Thyroid gland (tissue), 4 donors: ENCODE measurements at regions not wholly inside any gene's neighbourhood (a gene's known extent, or its start where the extent isn't known, plus 50 kb on each side); places are given as distances from the start of the nearest gene placed in this dataset.

ENCODE experiments used
- DNase-seq, 2 donors: peaks; one replicate each; pipeline ENCODE4 v3.0.0-alpha.2; 2019
- H3K27ac ChIP-seq, 3 donors: fragments of 200-600 bp; sonication (generic); 1 replicate in 2 of 3; 2 replicates in 1 of 3; pipeline ENCODE4 v1.5.1; 2016 to 2019; ENCODE audit warnings: mild to moderate bottlenecking in 1 of 3, moderate library complexity in 1 of 3
- H3K27me3 ChIP-seq: fragments of 200-600 bp; sonication (generic); one replicate; pipeline ENCODE4 v1.5.1; 2019
- H3K36me3 ChIP-seq, 2 donors: fragments of 200-600 bp; sonication (generic); one replicate each; pipeline ENCODE4 v1.5.1; 2016 to 2019
- H3K4me1 ChIP-seq, 2 donors: fragments of 200-600 bp; sonication (generic); one replicate each; pipeline ENCODE4 v1.5.1; 2017 to 2019
- H3K4me3 ChIP-seq, 3 donors: fragments of 200-600 bp; sonication (generic); replicated peaks in 1 of 3; 1 replicate in 2 of 3; 2 replicates in 1 of 3; pipeline ENCODE4 v1.5.1; 2016; ENCODE audit warnings: mild to moderate bottlenecking in 1 of 3
- H3K9me3 ChIP-seq: fragments of 200-600 bp; sonication (generic); one replicate; pipeline ENCODE4 v1.5.1; 2017
- CTCF ChIP-seq, 6 experiments: fragments of 200-600 bp in 3 of 6; fragments of 450-650 bp in 3 of 6; sonication (generic) in 3 of 6; IDR thresholded peaks; one replicate each; pipeline ENCODE4 v1.5.1; 2016 to 2019; ENCODE audit warnings: antibody characterized with exemption in 6 of 6, mild to moderate bottlenecking in 2 of 6, inconsistent platforms in 1 of 6, moderate library complexity in 1 of 6
- POLR2A ChIP-seq, 2 donors: fragments of 450-650 bp; IDR thresholded peaks; one replicate each; pipeline ENCODE4 v1.6.1; 2017; ENCODE audit warnings: antibody characterized with exemption in 2 of 2, mild to moderate bottlenecking in 2 of 2, moderate library complexity in 1 of 2
- WGBS, 2 donors: methylation state at CpG; one replicate each; pipeline ENCODE4 v1.1.5; 2017; 5-methylcytosine and 5-hydroxymethylcytosine counted together
- intact Hi-C: fragments of 100-400 bp; cut with DNase I; formaldehyde crosslinking; loops from one replicate; pipeline ENCODE4 v1.15.1; 2023

GRCh38 chr6:141965016-141965545 is 167.6 kb upstream of the GJE1 start:
- Histone ChIP-seq H3K4me3 (no peak overlapping the region), H3K27ac (no peak overlapping the region), H3K4me1 (no peaks in the 10 kb centered on the region), H3K27me3 (no peaks in the 10 kb centered on the region), H3K9me3 (no peaks in the 10 kb centered on the region), H3K36me3 (no peaks in the 10 kb centered on the region)
- intact Hi-C loops: no loop called here
- DNase-seq: no peak
- WGBS, 2 donors: 65 to 70% methylated on average over 2 of the region's 2 CpGs
- TF ChIP-seq CTCF (IDR thresholded peaks at IDR 0.05) (no peak), POLR2A (IDR thresholded peaks at IDR 0.05) (no peak)

DNA sequence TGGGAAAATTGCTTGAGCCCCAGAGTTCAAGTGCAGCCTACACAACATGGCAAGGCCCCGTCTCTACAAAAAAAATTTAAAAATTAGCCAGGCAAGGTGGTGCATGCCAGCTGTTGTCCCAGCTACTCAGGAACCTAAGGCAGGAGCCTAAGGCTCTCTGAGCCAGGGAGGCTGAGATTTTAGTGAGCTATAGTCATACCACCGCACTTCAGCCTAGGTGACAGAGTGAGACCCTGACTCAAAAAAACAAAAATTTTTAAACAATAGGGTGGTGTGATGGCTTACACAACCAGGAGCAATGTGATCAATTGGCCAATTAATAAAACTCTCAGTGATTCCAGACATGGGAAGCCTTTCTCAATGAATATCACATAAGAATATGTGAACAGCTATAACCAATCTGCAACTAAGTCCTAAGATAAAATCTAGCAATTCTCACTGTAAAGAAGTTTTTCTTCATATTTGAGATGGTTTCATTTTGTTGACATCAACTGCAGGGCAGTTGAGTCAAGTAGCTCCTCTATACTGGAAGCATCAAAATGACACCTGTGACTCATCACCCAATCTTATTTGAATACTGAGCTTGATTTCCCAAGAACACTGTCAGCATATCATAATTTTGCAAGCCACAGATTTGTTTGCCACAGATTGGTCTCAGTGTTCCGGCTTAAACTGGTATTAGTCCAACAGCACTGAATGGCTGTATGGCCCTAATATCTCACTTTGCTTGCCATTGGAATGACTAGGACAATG is 169.0 kb upstream of the GJE1 start:
- no peak overlapping the region for H3K4me3 ChIP-seq
- no peak overlapping the region for H3K27ac ChIP-seq
- H3K9me3 ChIP-seq: no peaks in the 10 kb centered on the region
- intact Hi-C loops: no loop called here
- H3K4me1 ChIP-seq: no peaks in the 10 kb centered on the region
- H3K27me3 ChIP-seq: no peaks in the 10 kb centered on the region
- no peak for DNase-seq
- TF ChIP-seq CTCF (IDR thresholded peaks at IDR 0.05): no peak
- TF ChIP-seq POLR2A (IDR thresholded peaks at IDR 0.05): no peak
- 85 to 89% methylated on average over 3 of the region's 3 CpGs for WGBS, 2 donors
- H3K36me3 ChIP-seq: no peaks in the 10 kb centered on the region

- no peaks in the 10 kb centered on the region for H3K27me3 ChIP-seq
- WGBS, 2 donors: 55 to 60% methylated on average over 4 of the region's 4 CpGs
- no peaks in the 10 kb centered on the region for H3K36me3 ChIP-seq
- no peaks in the 10 kb centered on the region for H3K4me1 ChIP-seq
- no peak overlapping the region for H3K27ac ChIP-seq
- no peak for TF ChIP-seq CTCF (IDR thresholded peaks at IDR 0.05)
- no peak for TF ChIP-seq POLR2A (IDR thresholded peaks at IDR 0.05)
- no peak for DNase-seq
- no peak overlapping the region for H3K4me3 ChIP-seq
- intact Hi-C loops: no loop called here
- no peaks in the 10 kb centered on the region for H3K9me3 ChIP-seq
Measured at GRCh38 chr6:141957271-141957670, 175.5 kb upstream of the GJE1 start.

DNA sequence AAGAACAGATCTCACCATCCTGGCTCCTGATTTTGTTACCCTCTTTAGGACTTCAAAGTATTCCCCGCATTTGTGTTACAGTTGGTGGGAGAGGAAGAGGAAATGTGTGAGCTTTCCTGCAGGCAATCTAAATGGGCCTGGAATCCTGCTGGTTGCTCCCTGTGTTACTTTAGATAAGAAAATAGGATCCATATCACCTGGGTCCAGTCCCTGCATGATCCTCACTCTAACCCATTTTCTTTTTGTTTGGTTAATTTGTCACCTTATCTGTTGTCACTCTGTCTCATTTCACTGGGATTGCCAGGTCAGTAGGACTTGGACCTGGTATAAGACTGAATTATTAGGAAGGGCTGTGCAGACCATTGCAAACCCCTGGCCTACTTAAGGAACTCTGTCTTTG is 175.9 kb upstream of the GJE1 start:
- TF ChIP-seq CTCF (IDR thresholded peaks at IDR 0.05) (no peak), POLR2A (IDR thresholded peaks at IDR 0.05) (no peak)
- H3K4me3 ChIP-seq: no peak overlapping the region
- WGBS, 2 donors: 47 to 48% methylated on average over 1 of the region's 1 CpG
- no peak for DNase-seq
- H3K9me3 ChIP-seq: no peaks in the 10 kb centered on the region
- H3K27me3 ChIP-seq: no peaks in the 10 kb centered on the region
- no peak overlapping the region for H3K27ac ChIP-seq
- intact Hi-C loops: no loop called here
- H3K36me3 ChIP-seq: no peaks in the 10 kb centered on the region
- no peaks in the 10 kb centered on the region for H3K4me1 ChIP-seq

- intact Hi-C loops: no loop called here
- no peaks in the 10 kb centered on the region for H3K4me1 ChIP-seq
- TF ChIP-seq CTCF (IDR thresholded peaks at IDR 0.05): no peak
- TF ChIP-seq POLR2A (IDR thresholded peaks at IDR 0.05): no peak
- H3K27me3 ChIP-seq: no peaks in the 10 kb centered on the region
- H3K36me3 ChIP-seq: no peaks in the 10 kb centered on the region
- 52 to 72% methylated on average over 3 of the region's 3 CpGs for WGBS, 2 donors
- H3K9me3 ChIP-seq: no peaks in the 10 kb centered on the region
- no peak overlapping the region for H3K27ac ChIP-seq
- no peak overlapping the region for H3K4me3 ChIP-seq
- DNase-seq: no peak
Measured at GRCh38 chr6:141956046-141956761, 176.5 kb upstream of the GJE1 start.
